Fibroblast of pulmonary artery (primary cell): ENCODE measurements at regions not wholly inside any gene's neighbourhood (a gene's known extent, or its start where the extent isn't known, plus 50 kb on each side); places are given as distances from the start of the nearest gene placed in this dataset.

Source experiments
- DNase-seq: peaks from one replicate; pipeline ENCODE4 v3.0.0-alpha.2; 2010; ENCODE audit warnings: low read depth
- H3K4me3 ChIP-seq: replicated peaks from 2 replicates; pipeline ENCODE4 v1.5.1; 2011; ENCODE audit warnings: low read depth, mild to moderate bottlenecking, control low read depth, low read length, moderate library complexity
- TF ChIP-seq, protein P1 (sequence below): IDR thresholded peaks from 2 replicates; pipeline ENCODE4 v1.5.1; 2011; ENCODE audit warnings: mild to moderate bottlenecking, control low read depth, low read length, inconsistent platforms; ENCODE audit errors: missing control alignments

DNA sequence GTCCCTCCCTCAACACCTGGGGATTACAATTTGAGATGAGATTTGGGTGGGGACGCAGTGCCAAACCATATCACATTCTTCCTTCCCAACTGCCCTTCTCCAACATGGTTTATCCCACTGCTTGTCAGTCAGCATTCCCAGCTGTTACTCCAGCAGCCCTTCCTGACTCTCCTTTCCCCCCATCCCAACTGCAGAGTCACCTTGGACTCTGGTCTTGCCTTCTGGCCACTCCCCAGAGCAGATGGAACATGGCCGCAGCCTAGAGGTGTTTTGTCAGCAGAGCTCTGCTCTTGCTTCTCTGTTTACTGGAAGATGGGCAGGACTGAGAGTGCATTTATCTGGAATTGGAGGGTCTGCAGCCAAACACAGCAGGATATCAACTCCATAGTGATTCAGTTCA, 51.2 kb upstream of the MEX3C start:
- no peak overlapping the region for H3K4me3 ChIP-seq
- TF ChIP-seq, protein P1, sequence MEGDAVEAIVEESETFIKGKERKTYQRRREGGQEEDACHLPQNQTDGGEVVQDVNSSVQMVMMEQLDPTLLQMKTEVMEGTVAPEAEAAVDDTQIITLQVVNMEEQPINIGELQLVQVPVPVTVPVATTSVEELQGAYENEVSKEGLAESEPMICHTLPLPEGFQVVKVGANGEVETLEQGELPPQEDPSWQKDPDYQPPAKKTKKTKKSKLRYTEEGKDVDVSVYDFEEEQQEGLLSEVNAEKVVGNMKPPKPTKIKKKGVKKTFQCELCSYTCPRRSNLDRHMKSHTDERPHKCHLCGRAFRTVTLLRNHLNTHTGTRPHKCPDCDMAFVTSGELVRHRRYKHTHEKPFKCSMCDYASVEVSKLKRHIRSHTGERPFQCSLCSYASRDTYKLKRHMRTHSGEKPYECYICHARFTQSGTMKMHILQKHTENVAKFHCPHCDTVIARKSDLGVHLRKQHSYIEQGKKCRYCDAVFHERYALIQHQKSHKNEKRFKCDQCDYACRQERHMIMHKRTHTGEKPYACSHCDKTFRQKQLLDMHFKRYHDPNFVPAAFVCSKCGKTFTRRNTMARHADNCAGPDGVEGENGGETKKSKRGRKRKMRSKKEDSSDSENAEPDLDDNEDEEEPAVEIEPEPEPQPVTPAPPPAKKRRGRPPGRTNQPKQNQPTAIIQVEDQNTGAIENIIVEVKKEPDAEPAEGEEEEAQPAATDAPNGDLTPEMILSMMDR: no peak
- no peak for DNase-seq

DNA sequence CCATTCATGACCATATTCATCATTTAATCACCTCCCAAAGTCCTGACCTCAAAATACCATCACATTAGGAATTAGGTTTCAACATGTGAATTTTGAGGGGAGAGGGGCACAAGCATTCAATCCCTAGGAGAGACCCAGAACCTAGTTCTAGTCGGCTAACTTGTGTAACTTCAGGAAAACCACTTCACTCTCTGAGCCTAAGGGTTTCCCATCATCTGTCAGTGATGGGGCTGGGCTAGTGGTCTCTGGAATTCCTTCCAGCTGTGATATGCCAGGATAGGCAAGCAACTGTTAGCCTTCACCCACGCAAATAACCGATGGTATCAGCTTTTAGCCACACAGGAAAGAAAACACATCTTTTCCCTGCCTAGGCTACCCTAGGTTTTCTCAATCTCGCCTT, 52.5 kb upstream of the MEX3C start:
- DNase-seq: no peak
- TF ChIP-seq, protein P1: no peak
- no peak overlapping the region for H3K4me3 ChIP-seq

DNA sequence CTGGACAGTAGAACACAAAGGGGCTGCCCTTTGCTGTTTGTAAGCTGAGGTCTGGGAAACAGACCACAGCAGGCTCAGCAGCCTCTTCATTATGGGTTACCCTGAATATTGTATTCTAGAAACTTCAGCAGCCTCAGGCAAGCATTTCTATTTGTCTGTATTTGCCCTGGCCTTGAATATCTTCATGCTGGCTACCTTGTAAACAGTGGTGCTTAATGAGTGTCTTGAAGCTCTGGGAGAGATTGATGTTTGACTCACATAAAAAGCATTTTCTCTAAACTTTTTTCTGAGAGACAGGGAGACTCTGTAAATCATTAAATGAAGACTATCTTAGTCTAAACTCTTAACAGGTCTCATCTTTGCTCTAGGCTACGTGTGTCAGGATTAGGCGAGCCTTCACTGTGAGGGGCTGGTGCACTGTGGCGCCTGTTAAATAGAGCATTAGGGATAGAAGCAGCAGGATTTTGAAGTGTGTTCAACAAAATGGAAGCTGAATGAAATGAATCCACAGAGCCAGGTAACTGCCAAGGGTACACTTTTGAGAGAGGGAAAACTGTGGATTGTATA, 53.1 kb upstream of the MEX3C start:
- TF ChIP-seq, protein P1: no peak
- no peak for DNase-seq
- H3K4me3 ChIP-seq: no peak overlapping the region

DNA sequence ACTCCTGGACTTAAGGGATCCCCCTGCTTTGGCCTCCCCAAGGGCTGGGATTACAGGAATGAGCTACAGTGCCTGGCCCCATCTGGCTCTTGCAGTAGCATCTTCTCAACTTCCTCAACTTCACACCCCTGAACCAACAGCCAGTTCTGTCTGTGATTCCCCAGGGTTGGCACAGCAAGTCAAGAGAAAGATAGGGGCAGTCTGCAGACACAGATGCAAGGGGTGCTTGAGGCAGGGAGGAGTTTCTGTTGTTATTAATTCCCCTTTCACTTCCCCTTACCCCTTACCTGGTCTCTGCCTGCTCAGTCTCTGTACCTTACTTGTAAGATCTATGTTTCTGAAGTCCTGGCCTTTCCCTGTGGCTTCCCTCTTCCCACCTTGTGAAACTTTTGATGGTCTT, 54.1 kb upstream of the MEX3C start:
- H3K4me3 ChIP-seq: no peak overlapping the region
- TF ChIP-seq, protein P1: no peak
- DNase-seq: no peak

DNA sequence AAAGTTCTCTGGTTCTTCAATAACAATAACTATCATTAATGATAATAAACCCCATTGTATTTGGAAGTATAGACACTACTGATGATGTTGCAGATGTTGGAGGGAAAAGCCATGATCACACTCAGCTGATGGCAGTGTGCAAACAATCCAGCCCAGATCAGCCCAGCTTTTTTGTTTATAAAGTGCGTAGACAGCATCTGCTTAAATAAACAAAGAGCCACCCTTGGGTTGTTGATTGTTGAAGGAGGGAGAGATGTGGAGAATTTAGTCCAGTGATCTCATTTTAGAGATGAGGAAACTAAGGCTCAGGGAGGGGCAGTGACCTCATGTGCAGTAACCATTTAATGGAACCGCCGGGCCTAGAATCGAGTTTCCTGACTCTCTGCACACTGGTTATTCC, 56.0 kb upstream of the MEX3C start:
- DNase-seq: no peak
- TF ChIP-seq, protein P1: no peak

DNA sequence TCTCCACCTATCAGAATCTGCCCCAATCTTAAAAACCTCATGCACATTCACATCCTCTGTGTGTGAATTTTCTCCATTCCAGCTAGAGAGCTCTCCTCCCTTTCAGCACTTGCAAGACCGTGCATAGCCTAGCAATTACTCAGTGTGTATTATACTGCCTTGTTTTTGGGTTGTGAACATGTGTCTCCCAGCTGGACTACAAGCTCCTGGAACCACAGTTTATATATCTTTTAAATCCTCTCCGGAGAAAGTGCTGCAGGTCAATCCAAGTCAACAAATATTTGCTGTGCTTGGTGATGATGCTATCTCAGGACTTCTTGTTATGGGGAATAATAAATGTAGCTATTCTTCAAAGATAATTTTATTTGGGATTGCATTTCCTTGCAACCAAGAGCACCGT, 58.2 kb upstream of the MEX3C start:
- H3K4me3 ChIP-seq: no peak overlapping the region
- peak; percentile 32 for DNase-seq
- TF ChIP-seq, protein P1: no peak

More for the DNA sequence above, 56.0 kb upstream of the MEX3C start:
- no peak overlapping the region for H3K4me3 ChIP-seq

DNA sequence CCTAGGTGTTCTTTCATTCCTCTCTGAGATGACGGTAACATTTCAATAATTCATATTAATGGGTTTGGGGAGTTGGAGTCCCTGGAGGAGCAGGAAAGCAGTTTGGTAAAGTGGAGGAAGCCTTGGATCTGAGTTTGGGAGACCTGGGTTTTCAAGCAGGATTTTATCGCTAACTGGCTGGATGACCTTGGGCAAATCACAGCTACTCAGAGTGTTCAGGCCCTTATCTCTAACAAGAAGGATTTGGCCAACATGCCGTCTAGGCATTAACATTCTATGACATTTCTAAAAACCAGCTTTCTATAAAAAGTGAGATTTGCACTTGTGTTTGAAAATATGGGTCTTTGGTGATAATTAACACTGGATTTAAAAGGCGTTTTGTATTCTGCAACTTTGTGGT, 59.7 kb upstream of the MEX3C start:
- no peak overlapping the region for H3K4me3 ChIP-seq
- no peak for DNase-seq
- TF ChIP-seq, protein P1: no peak
